ENCODE measurements at regions not wholly inside any gene's neighbourhood (a gene's known extent, or its start where the extent isn't known, plus 50 kb on each side); places are given as distances from the start of the nearest gene placed in this dataset.
A peak's percentile ranks its signal among the peaks of the same experiment; 100 is the strongest.

- DNase-seq, result no peak
Observed at GRCh38 chr11:95545116-95545875, 244.3 kb downstream of the FAM76B start.

GRCh38 chr11:95544095-95544856 lies 245.3 kb downstream of the FAM76B start:
- no peak for DNase-seq

GRCh38 chr11:95542868-95543551 lies 246.6 kb downstream of the FAM76B start:
- no peak for DNase-seq

- DNase-seq, result no peak
Observed at GRCh38 chr11:95541715-95542114, 247.9 kb downstream of the FAM76B start.

GRCh38 chr11:95536047-95536690 lies 253.4 kb downstream of the FAM76B start:
- no peak for DNase-seq

GRCh38 chr11:95534809-95535208 lies 254.8 kb downstream of the FAM76B start:
- DNase-seq, result no peak

- DNase-seq, result no peak
Observed at GRCh38 chr11:95534226-95534625, 255.4 kb downstream of the FAM76B start.

- DNase-seq, result peak; percentile 23 to 62
Observed at GRCh38 chr11:95531116-95531515, 258.5 kb downstream of the FAM76B start.

GRCh38 chr11:95524314-95525036 lies 265.1 kb downstream of the FAM76B start:
- DNase-seq, result no peak

GRCh38 chr11:95522874-95523273 lies 266.7 kb downstream of the FAM76B start:
- no peak for DNase-seq

- no peak for DNase-seq
Observed at GRCh38 chr11:95521862-95522261, 267.7 kb downstream of the FAM76B start.

GRCh38 chr11:95521133-95521542 lies 268.4 kb downstream of the FAM76B start:
- DNase-seq, result no peak

GRCh38 chr11:95520369-95521132 lies 269.0 kb downstream of the FAM76B start:
- DNase-seq, result peak in 1 of 2 donors; percentile 6

GRCh38 chr11:95519912-95520311 lies 269.7 kb downstream of the FAM76B start:
- DNase-seq, result no peak

GRCh38 chr11:95517453-95517852 lies 272.1 kb downstream of the FAM76B start:
- DNase-seq, result no peak

- DNase-seq, result no peak
Observed at GRCh38 chr11:95516786-95517185, 272.8 kb downstream of the FAM76B start.

- DNase-seq, result no peak
Observed at GRCh38 chr11:95516175-95516574, 273.4 kb downstream of the FAM76B start.

GRCh38 chr11:95515371-95515770 lies 274.2 kb downstream of the FAM76B start:
- no peak for DNase-seq

GRCh38 chr11:95514416-95515110 lies 275.0 kb downstream of the FAM76B start:
- DNase-seq, result no peak

GRCh38 chr11:95512682-95513081 lies 276.9 kb downstream of the FAM76B start:
- no peak for DNase-seq

GRCh38 chr11:95512177-95512576 lies 277.4 kb downstream of the FAM76B start:
- DNase-seq, result no peak
